Loucy (cell line): ENCODE measurements at regions not wholly inside any gene's neighbourhood (a gene's known extent, or its start where the extent isn't known, plus 50 kb on each side); places are given as distances from the start of the nearest gene placed in this dataset.

Source experiments
- CTCF ChIP-seq: fragments of 200-600 bp; sonication (generic); conservative IDR thresholded peaks from 2 replicates; pipeline ENCODE4 v1.5.1; 2014; ENCODE audit warnings: mild to moderate bottlenecking, antibody characterized with exemption, low read length
- EZH2phosphoT487 ChIP-seq: fragments of 200-600 bp; IDR thresholded peaks from 2 replicates; pipeline ENCODE4 v1.6.1; 2018; ENCODE audit warnings: antibody characterized with exemption, mild to moderate bottlenecking, moderate library complexity, borderline replicate concordance

- no peak for TF ChIP-seq CTCF
- TF ChIP-seq EZH2phosphoT487, result no peak
Observed at GRCh38 chr7:124388751-124389150, 355.9 kb upstream of the TMEM229A start.
